GM19351 (cell line): ENCODE measurements at regions not wholly inside any gene's neighbourhood (a gene's known extent, or its start where the extent isn't known, plus 50 kb on each side); places are given as distances from the start of the nearest gene placed in this dataset.
"Not testable (repeated sequence)": the region's sequence is repeated elsewhere in the genome, so short reads cannot be mapped to it uniquely, and the experiment has no call there.

Experiments
- ATAC-seq: cut with Tn5 transposase; IDR thresholded peaks from one replicate; pipeline ENCODE4 v1.9.1; 2021; ENCODE audit warnings: mild to moderate bottlenecking, moderate library complexity; ENCODE audit not compliant: unreplicated experiment

DNA sequence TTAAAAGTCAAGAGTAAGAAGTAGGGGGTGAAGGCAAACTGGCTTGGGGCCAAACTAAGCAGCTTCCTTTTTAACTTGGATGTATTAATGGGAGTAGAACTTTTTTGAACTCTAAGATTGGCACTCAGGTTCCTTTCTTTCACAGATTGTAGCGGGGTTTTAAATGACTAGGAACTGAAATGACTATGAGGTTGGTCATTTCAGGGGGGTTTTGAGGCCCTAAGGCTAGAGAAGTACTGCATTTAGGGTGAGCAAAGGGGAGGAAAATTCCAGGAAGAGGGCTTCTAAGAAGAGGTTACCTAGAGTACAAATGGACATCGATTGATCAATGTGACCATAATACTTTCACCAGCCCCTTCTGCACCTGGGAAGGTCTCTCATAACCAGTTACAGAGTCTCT, 381.8 kb downstream of the MLLT3 start:
- no peak for ATAC-seq

DNA sequence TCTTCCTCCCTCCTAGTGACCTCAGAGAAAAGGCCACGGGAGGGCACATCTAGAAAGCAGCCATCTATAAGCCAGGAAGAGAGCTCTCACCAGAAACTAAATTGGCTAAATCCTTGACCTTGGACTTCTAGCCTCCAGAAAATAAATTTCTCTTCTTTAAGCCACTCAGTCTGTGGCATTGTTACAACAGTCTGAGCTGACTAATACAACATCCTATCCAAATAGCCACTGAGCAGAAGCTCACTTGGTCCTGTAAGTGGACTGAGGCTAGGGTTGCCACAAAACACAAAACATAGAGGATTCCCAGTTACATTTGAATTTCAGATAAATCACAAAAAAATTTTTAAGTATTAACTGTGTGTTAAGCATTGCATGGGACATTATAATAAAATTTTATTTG, 383.4 kb downstream of the MLLT3 start:
- ATAC-seq: no peak

DNA sequence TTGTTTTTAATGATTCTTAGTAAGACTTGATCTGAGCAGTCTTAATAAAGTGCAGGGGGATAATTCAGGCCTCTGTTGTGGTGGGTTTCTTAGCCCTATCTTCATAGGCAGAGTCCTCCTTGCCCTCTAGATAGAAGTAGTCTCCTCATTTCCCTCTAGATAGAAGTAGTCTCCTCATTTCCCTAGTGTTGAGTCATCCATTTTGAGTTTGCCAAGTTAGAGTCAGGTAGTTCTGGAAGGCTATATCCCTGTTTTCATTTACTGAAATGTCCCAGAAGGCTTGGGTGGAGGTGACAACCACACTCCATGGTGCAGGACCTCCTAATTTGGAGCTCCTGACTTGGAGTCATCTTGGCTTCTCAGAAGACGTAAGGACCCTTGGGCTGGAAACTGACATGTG, 384.6 kb downstream of the MLLT3 start:
- no peak for ATAC-seq

DNA sequence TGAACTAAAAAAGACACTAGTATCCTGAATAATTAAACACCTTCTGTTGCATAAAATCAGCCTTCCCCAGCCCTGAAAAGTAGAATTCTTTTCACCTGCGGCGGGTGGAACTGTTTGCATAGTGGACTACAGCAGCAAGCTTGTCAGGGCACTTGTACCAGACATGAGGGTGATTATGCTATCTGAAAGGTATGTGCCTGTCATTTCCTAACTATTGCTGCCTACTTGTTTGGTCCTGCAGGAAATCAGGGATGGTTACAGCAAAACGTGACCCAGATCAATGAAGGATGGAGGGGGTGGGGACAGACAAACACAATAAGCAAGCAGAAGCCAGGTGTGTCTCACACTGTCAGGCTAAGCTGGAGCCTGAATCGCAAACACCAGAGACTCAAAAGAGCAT, 385.6 kb downstream of the MLLT3 start:
- ATAC-seq: no peak

DNA sequence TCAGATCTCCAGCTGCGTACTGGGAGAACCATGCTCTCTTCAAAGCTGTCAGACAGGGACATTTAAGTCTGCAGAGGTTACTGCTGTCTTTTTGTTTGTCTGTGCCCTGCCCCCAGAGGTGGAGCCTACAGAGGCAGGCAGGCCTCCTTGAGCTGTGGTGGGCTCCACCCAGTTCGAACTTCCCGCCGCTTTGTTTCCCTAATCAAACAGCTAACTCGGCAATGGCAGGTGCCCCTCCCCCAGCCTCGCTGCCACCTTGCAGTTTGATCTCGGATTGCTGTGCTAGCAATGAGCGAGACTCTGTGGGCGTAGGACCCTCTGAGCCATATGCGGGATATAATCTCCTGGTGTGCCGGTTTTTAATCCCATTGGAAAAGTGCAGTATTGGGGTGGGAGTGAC, 387.1 kb downstream of the MLLT3 start:
- not testable (repeated sequence) for ATAC-seq

DNA sequence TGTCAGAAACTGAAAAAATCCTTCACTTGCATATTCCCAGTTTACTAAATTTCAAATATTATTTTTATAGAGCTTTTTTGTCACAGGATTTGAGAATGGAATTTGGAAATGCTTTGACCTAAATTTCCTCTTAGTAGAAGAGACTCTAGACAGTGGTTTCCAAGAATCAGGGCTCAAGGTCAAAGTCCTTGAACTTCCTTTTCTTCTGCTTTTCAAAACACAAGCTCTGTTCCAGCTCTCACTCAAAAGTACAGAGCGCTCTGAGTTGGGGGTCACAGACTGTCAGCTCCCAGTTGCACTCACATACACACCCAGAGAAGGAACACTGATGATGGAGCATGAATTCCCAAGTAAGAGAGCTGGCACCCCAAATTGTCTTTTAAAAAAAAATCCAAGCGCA, 394.2 kb downstream of the MLLT3 start:
- no peak for ATAC-seq

DNA sequence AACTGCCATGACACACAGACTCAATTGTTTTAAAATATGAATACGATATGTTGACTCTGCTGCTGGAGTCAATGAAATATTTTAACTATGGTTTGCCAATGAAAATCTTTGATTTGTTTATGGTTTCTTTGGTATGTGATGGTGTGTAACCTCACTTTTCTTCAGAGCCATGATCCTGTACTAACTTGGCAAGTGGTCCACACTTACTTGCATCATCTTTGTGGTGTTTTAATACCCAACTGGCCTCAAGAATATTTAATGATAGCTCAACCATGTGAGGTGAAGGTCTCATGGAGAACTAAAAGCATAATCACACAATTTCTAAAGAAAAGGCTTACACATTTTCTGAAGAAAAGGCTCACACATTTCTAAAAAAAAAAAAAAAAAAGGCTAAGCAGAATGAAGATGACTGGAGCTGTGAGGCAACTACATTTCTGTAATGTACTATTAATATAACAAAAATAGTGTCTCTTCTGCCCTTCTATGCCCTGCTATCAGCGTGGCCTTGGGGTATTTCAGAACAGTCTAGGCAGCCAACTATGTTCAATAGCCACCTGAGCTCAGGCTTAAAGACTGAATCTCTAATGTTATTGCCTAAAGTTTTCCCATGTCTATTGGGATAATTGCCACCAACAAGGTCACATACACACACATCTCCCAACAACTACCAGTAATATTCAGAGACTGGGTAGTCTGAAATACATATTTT, 395.0 kb downstream of the MLLT3 start:
- ATAC-seq: no peak

DNA sequence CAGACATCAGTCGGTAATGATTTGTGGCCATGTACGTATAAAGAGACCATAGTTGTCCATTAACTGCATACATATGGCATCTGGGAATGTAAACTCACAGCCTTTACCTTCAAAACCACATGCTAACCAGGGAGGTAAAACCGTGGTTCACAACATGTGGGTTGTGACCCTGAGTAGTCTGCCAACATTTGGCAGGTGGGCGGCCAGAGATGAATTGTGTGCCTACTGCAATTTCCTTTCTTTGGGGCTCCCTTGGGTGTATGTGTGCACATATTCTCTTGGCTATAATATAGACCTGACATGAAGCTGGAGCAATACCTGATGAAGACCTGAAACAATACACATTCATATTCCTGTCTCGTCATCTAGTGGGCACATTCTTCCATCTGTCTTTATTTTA, 396.0 kb downstream of the MLLT3 start:
- ATAC-seq: no peak

DNA sequence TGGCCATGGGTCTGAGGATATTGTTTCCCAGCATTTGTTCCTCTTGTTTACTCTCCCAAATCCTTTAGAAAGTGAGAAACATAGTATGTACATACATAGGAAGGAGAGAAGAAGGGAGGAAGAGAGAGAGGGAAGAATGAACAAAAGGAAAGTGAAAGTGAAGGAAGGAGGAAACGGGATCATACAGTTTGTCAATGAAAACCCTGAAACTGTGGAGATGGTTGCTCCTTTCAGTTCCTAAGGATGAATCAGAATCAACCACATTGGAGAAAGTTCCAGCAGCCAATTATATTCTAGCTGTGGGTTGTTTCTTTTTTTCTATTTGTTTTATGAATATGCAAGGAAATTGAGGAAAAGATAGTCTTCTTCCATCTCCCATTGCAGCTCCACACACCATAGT, 396.5 kb downstream of the MLLT3 start:
- ATAC-seq: no peak

DNA sequence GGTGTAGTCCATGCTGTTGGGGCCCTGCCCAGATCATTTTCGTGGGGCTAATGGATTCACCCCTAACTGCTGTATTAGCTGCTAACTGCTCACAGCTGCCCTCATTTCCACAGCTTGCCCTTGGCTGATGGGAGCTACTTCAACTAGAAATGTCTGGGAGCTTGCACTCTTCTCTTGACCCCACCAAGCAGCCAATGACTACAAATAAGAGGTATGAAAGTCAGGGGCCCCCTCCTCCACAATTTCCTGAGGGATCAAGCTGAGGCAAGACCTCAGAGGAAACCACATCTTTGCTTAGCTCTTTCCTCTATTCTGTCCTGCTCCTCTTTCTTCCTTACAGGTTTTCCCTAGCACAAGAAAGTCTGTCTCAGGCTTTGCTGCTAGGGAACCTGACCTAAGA, 397.5 kb downstream of the MLLT3 start:
- ATAC-seq: no peak

DNA sequence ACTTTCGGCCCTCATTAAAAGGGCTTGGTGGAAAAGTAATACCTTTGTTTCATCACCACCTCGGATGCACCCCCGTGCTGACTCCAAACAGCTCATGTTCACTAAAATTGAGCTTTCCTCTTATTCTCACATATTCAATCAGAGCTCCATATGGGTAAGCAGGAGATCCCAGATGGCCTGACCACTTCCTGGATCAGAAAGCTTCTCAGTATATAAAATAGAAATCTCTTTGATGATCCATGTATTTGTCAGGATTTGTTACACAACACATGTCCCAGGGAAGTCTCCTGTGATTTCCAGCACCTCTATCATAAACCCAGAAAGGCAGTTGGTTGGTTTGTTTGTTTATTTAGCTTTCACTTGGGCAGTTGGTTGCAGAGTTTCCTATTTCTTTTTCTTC, 402.0 kb downstream of the MLLT3 start:
- no peak for ATAC-seq

DNA sequence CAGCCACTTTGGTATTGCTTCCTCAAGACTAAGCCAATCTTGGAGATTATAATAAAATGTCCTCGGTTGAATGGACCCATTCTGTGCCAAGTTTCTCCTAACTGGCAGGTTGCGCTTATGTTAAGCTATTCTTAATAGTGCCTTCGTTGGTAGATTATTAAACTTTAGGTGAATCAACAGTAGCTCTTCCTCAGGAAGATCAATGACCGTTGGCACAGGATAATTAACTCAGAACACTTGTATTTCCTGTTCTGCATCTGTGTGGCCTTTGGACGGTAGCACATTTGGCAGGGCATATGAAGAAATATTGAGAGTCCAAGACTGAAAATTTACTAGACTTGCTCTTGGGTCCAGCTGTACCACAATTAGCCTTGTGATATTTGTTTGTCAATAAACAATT, 402.9 kb downstream of the MLLT3 start:
- no peak for ATAC-seq

DNA sequence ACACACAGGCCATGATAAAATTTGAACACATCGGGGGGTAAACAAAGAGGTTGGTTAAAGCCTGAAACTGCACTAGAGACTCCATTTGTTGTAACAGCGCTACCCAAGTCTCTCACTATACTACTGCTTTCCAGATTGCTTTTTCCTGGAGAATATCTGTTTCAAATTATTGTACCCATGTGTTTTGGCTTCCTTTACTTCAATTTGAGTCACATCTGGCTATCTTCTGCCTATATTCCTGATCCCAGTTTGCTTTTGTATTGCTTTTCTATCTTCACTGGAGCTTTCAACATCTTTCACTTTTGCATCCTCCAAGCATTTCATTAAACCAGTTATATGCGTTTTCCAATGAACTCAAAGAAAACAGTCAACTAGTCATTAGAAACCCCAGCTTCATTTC, 404.7 kb downstream of the MLLT3 start:
- no peak for ATAC-seq

DNA sequence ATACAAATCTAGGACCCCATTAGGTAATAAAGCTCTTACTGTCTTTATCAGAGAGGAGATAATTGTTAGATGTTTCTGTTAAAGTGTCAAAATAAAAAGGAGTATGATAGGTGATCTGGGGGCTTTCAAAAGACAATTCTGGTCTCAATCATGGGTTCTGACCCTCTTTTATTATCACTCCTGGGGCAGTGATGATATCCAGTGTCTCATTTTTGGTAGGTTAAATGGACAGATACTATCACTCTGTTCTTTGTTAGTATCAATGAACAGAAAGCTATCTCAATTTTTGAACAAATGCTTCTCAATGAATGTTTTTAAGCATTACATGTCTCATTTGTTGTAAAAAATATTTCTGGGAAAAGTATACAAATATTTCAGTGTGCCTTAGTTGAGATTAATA, 405.9 kb downstream of the MLLT3 start:
- no peak for ATAC-seq

DNA sequence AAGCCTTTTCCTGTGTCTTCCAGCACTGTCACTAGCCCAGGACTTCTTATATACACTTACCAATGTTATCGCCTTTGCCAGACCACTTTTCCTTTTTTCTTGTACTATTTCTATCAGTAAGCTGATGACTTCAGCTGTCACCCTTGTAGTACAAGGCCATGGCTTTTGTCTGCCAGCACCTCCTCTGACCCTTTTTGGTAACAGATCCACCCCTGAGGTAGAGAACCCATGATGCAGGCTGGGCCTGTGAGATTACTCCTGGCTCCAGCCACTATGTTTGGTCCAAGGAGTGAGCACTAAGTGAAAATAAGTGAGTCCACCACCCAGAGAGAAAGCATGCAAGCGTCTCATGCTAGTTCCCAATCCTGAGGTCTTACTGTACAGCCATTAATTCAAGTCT, 406.7 kb downstream of the MLLT3 start:
- ATAC-seq: no peak

DNA sequence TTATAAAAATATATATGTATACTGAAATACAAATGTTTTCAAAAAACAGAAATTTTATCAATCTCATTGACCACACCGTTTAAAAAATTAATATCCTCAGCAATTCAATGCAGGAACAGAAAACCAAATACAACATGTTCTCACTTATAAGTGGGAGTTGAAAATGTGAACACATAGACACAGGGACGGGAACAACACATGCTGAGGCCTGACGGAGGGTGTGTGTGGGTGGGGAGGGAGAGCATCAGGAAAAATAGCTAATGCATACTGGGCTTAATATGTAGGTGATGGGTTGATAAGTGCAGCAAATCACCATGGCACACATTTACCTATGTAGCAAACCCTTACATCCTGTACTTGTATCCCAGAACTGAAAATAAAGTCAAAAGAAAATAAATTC, 409.5 kb downstream of the MLLT3 start:
- no peak for ATAC-seq

DNA sequence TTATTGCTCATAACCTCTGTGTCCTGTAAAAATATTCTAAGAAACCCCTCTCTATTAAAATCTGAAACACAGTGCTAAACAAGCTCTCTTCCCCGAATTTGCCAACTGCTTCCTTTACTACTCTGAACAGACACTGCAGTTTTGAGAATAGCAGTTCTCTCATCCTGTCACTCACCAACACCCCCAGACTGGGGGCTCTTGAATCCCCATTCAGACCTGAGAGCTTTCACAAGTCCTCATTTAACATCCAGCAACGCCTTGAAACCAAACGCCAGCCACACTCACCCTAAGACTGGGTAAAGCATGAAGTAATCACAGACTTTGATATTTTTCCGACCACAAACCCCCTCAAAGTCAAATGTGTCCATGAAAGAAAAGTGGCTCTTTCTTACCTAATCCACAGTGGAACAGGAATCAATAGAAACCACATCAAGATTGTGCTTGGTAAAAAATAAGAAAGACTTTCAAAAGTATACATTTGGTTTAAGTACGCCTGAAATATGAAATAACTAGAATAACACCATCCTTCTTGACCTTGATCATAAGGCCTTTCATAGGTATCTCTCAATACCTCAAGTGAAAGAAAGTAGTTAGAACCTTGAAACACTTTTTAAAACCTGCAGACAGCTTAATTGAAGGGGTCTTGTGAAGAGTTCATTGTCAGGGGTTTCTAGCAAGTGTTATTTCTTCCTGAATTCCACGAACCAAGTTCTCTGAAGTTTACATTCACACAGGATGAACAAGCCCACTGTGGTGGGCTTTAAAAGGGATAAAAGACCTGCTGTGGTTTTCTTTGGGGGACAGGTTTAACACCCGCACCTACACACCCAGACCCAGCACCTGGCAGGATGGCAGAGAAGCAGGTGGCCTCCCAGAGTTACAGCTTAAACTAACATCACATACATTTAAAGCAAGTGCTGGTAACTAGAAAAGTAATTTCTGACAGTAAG, 412.6 kb downstream of the MLLT3 start:
- no peak for ATAC-seq

DNA sequence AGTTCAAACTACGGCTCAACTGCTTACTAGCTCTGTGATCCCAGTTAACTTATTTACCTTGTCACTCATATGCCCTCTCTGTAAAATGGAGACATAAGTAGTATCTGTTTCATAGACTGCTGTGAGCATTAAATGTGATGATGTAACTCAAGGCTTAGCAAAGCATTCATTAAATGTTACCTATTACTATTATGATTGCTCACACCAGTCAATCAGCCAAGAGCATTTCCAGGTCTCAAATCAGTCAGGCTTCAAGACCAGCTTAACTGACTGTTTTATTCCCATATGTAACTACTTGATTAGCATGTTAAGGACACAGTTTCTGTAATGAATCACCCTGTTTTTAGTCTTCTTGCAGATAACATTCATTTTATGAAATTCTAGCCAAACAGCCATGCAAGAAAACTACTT, 413.3 kb downstream of the MLLT3 start:
- no peak for ATAC-seq

DNA sequence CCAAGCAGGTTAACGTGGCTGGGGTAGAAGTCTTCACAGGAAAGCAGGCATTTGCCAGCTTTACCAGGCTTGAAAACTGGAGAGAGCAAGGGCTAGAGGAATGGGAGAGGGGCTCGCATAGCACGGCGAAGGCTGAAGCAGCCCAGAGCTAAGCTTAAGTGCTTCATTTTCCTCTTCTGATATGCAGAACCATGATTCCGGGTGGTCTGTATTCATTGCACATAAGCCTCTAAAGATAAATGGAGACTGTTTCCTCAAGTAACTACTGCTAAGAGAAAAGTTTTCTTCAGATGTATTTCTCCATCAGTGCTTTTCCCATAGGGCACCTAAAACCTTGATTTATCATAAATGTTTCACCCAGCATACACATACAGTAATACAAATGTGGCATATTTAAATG, 414.1 kb downstream of the MLLT3 start:
- ATAC-seq: no peak

DNA sequence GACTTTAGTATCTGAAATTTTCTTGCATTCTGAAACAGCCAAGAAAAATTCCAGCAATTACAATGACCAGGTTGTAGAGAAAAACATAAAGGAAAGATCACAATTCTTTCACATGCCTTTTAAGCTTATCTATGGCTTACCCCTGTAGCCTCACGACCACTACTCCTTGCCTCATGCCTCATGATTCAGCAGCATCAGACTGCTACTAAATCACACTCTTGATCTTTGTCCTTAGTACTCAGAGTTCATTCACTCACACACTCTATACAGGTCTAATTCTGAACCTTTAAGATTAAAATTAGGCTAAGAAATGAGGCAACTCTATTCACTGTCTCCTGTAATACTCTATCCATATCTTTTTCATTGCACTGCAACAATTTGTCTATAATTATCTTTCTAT, 415.1 kb downstream of the MLLT3 start:
- no peak for ATAC-seq

DNA sequence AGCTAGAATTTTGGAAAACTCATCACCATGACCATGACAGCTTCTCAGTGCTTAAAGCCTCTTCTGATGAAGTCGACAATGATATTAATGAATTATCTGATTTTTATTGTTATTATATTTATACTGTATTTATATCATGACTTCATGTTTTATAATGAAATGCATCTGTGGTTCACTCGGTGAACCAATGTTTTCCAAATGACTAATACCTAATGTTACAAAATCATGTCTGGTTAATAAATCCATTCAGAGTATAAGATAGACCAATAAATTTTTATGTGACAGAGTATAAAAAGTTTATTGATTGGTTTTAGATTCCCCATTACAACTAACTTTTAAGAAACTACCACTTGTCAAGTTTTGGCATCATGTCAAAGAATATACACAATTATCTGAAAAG, 416.5 kb downstream of the MLLT3 start:
- no peak for ATAC-seq

DNA sequence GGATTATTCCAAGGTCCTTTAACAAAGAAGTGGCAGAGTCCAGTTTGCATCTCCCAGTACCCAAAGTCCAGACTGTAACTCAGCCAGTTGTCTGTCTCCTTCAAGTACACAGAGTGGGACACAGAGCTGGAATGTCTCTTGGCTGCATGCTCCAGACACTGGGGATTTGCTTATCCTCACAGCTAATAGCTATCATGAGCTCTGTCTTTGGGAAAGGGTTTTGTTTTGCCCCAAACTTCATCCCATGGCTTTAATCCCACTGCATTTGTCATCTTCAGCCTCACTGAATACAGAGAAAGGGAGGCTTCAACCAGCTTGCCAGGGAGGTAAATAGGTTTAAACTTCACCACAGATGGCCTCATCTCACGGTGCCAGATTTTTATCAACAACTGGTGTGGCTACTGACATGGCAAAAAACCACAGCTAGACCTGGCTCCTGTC, 412.2 kb upstream of the SLC24A2 start:
- no peak for ATAC-seq
